A549 (cell line): ENCODE measurements at regions not wholly inside any gene's neighbourhood (a gene's known extent, or its start where the extent isn't known, plus 50 kb on each side); places are given as distances from the start of the nearest gene placed in this dataset.
"Not testable (repeated sequence)": the region's sequence is repeated elsewhere in the genome, so short reads cannot be mapped to it uniquely, and the experiment has no call there.

Experiments used
- ESRRA ChIP-seq: fragments of 150-350 bp; IDR thresholded peaks from 2 replicates; pipeline ENCODE4 v1.6.1; 2014; ENCODE audit warnings: mild to moderate bottlenecking, low read length, borderline replicate concordance
- SREBF2 ChIP-seq: fragments of 450-650 bp; IDR thresholded peaks from 2 replicates; pipeline ENCODE4 v1.6.1; 2014; ENCODE audit warnings: mild to moderate bottlenecking, moderate library complexity
- TF ChIP-seq, protein P1 (sequence below): IDR thresholded peaks from 2 replicates; pipeline ENCODE4 v1.6.1; 2012
- TF ChIP-seq, protein P2 (sequence below): fragments of >200 bp; sonication (Bioruptor Twin); formaldehyde crosslinking; IDR thresholded peaks from 3 replicates; pipeline ENCODE4 v1.5.1; 2016

DNA sequence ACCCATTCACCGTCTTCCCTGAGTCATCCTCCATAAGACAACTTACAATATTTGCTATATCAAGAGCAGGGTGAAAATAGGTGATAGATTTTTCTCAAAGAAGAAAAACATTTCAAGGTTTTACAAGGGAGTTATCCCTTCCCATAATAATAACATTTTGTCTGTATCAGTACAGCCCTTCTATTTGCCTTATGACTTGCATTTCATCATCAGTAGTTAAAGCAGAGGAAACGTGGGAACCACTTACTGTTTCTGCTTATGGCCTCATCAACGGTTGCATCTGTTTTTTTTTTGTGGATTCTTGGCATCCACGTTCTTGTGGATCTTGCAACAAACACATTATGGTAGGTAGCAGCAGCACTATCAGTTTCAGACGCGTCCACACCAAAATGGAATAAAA is 678.4 kb upstream of the DEFB115 start:
- TF ChIP-seq, protein P1, sequence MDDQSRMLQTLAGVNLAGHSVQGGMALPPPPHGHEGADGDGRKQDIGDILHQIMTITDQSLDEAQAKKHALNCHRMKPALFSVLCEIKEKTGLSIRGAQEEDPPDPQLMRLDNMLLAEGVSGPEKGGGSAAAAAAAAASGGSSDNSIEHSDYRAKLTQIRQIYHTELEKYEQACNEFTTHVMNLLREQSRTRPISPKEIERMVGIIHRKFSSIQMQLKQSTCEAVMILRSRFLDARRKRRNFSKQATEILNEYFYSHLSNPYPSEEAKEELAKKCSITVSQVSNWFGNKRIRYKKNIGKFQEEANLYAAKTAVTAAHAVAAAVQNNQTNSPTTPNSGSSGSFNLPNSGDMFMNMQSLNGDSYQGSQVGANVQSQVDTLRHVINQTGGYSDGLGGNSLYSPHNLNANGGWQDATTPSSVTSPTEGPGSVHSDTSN, result not testable (repeated sequence)
- not testable (repeated sequence) for TF ChIP-seq ESRRA, SREBF2
- TF ChIP-seq, protein P2, sequence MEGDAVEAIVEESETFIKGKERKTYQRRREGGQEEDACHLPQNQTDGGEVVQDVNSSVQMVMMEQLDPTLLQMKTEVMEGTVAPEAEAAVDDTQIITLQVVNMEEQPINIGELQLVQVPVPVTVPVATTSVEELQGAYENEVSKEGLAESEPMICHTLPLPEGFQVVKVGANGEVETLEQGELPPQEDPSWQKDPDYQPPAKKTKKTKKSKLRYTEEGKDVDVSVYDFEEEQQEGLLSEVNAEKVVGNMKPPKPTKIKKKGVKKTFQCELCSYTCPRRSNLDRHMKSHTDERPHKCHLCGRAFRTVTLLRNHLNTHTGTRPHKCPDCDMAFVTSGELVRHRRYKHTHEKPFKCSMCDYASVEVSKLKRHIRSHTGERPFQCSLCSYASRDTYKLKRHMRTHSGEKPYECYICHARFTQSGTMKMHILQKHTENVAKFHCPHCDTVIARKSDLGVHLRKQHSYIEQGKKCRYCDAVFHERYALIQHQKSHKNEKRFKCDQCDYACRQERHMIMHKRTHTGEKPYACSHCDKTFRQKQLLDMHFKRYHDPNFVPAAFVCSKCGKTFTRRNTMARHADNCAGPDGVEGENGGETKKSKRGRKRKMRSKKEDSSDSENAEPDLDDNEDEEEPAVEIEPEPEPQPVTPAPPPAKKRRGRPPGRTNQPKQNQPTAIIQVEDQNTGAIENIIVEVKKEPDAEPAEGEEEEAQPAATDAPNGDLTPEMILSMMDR, result not testable (repeated sequence)
